ENCODE measurements at regions not wholly inside any gene's neighbourhood (a gene's known extent, or its start where the extent isn't known, plus 50 kb on each side); places are given as distances from the start of the nearest gene placed in this dataset.

DNA sequence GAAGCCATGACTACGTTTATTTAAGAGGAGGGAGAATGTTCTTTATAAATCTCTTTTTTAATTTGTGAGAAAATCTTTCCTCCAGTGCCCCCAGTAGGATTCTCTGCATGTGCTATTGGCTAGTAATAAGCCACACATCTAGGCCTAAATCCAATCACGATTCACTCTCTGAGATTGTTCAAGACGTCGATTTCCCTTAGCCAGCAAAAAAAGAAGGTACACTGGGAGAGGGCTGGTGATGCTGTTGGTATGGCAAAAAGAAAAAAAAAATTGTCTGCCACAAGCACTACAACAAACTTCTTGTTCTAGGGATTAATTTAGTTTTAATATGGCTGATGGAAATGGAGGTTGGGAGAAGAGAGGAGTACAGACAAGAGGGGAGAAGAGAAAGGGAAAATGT is 130.5 kb upstream of the MROH9 start:
- Histone ChIP-seq H3K4me3 (no peak overlapping the region), H3K4me1 (ENCODE audit: insufficient read depth) (peaks cover 15% of the 10 kb centered on the region), H3K27me3 (ENCODE audit: insufficient read depth) (no peaks in the 10 kb centered on the region), H3K27ac (ENCODE audit: low read depth) (no peak overlapping the region), H3K9me2 (ENCODE audit: insufficient read depth) (no peaks in the 10 kb centered on the region; the same call in 1 of the 2 replicates), H2AFZ (no peak overlapping the region), H3F3A (replicated peaks; ENCODE audit: low read depth) (no peaks in the 10 kb centered on the region), H3K4me2 (no peak overlapping the region), H3K36me3 (ENCODE audit: insufficient read depth) (no peaks in the 10 kb centered on the region), H3K79me2 (replicated peaks; ENCODE audit: insufficient read depth) (no peaks in the 10 kb centered on the region), H4K20me1 (replicated peaks; ENCODE audit: insufficient read depth) (no peaks in the 10 kb centered on the region)
- H3K4me1 Mint-ChIP-seq = peaks cover 17% of the 10 kb centered on the region
- no peaks in the 10 kb centered on the region for H3K36me3 Mint-ChIP-seq (ENCODE audit: low read depth)
- no peaks in the 10 kb centered on the region for H3K9me3 Mint-ChIP-seq
- TF ChIP-seq, protein P1, sequence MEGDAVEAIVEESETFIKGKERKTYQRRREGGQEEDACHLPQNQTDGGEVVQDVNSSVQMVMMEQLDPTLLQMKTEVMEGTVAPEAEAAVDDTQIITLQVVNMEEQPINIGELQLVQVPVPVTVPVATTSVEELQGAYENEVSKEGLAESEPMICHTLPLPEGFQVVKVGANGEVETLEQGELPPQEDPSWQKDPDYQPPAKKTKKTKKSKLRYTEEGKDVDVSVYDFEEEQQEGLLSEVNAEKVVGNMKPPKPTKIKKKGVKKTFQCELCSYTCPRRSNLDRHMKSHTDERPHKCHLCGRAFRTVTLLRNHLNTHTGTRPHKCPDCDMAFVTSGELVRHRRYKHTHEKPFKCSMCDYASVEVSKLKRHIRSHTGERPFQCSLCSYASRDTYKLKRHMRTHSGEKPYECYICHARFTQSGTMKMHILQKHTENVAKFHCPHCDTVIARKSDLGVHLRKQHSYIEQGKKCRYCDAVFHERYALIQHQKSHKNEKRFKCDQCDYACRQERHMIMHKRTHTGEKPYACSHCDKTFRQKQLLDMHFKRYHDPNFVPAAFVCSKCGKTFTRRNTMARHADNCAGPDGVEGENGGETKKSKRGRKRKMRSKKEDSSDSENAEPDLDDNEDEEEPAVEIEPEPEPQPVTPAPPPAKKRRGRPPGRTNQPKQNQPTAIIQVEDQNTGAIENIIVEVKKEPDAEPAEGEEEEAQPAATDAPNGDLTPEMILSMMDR (conservative IDR thresholded peaks at IDR 0.05; ENCODE audit: low read depth in 2 of 2) = no peak
- TF ChIP-seq POLR2AphosphoS5 (IDR thresholded peaks at IDR 0.05; ENCODE audit: low read depth) = no peak
- TF ChIP-seq, protein P2, sequence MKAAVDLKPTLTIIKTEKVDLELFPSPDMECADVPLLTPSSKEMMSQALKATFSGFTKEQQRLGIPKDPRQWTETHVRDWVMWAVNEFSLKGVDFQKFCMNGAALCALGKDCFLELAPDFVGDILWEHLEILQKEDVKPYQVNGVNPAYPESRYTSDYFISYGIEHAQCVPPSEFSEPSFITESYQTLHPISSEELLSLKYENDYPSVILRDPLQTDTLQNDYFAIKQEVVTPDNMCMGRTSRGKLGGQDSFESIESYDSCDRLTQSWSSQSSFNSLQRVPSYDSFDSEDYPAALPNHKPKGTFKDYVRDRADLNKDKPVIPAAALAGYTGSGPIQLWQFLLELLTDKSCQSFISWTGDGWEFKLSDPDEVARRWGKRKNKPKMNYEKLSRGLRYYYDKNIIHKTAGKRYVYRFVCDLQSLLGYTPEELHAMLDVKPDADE (IDR thresholded peaks at IDR 0.05) = no peak
- no peak for TF ChIP-seq CREB1 (CRISPR knock-in tag; IDR thresholded peaks at IDR 0.05; ENCODE audit: low read depth)
- TF ChIP-seq ZNF114 (CRISPR knock-in tag; IDR thresholded peaks at IDR 0.05) = no peak
- TF ChIP-seq, protein P3, sequence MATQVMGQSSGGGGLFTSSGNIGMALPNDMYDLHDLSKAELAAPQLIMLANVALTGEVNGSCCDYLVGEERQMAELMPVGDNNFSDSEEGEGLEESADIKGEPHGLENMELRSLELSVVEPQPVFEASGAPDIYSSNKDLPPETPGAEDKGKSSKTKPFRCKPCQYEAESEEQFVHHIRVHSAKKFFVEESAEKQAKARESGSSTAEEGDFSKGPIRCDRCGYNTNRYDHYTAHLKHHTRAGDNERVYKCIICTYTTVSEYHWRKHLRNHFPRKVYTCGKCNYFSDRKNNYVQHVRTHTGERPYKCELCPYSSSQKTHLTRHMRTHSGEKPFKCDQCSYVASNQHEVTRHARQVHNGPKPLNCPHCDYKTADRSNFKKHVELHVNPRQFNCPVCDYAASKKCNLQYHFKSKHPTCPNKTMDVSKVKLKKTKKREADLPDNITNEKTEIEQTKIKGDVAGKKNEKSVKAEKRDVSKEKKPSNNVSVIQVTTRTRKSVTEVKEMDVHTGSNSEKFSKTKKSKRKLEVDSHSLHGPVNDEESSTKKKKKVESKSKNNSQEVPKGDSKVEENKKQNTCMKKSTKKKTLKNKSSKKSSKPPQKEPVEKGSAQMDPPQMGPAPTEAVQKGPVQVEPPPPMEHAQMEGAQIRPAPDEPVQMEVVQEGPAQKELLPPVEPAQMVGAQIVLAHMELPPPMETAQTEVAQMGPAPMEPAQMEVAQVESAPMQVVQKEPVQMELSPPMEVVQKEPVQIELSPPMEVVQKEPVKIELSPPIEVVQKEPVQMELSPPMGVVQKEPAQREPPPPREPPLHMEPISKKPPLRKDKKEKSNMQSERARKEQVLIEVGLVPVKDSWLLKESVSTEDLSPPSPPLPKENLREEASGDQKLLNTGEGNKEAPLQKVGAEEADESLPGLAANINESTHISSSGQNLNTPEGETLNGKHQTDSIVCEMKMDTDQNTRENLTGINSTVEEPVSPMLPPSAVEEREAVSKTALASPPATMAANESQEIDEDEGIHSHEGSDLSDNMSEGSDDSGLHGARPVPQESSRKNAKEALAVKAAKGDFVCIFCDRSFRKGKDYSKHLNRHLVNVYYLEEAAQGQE (IDR thresholded peaks at IDR 0.05; ENCODE audit: unreplicated experiment) = no peak
- no peak for TF ChIP-seq ZNF331 (CRISPR knock-in tag; IDR thresholded peaks at IDR 0.05; ENCODE audit: low read depth)
- no peak for TF ChIP-seq EZH2phosphoT487 (IDR thresholded peaks at IDR 0.05; ENCODE audit: unreplicated experiment)
- TF ChIP-seq, protein P4, sequence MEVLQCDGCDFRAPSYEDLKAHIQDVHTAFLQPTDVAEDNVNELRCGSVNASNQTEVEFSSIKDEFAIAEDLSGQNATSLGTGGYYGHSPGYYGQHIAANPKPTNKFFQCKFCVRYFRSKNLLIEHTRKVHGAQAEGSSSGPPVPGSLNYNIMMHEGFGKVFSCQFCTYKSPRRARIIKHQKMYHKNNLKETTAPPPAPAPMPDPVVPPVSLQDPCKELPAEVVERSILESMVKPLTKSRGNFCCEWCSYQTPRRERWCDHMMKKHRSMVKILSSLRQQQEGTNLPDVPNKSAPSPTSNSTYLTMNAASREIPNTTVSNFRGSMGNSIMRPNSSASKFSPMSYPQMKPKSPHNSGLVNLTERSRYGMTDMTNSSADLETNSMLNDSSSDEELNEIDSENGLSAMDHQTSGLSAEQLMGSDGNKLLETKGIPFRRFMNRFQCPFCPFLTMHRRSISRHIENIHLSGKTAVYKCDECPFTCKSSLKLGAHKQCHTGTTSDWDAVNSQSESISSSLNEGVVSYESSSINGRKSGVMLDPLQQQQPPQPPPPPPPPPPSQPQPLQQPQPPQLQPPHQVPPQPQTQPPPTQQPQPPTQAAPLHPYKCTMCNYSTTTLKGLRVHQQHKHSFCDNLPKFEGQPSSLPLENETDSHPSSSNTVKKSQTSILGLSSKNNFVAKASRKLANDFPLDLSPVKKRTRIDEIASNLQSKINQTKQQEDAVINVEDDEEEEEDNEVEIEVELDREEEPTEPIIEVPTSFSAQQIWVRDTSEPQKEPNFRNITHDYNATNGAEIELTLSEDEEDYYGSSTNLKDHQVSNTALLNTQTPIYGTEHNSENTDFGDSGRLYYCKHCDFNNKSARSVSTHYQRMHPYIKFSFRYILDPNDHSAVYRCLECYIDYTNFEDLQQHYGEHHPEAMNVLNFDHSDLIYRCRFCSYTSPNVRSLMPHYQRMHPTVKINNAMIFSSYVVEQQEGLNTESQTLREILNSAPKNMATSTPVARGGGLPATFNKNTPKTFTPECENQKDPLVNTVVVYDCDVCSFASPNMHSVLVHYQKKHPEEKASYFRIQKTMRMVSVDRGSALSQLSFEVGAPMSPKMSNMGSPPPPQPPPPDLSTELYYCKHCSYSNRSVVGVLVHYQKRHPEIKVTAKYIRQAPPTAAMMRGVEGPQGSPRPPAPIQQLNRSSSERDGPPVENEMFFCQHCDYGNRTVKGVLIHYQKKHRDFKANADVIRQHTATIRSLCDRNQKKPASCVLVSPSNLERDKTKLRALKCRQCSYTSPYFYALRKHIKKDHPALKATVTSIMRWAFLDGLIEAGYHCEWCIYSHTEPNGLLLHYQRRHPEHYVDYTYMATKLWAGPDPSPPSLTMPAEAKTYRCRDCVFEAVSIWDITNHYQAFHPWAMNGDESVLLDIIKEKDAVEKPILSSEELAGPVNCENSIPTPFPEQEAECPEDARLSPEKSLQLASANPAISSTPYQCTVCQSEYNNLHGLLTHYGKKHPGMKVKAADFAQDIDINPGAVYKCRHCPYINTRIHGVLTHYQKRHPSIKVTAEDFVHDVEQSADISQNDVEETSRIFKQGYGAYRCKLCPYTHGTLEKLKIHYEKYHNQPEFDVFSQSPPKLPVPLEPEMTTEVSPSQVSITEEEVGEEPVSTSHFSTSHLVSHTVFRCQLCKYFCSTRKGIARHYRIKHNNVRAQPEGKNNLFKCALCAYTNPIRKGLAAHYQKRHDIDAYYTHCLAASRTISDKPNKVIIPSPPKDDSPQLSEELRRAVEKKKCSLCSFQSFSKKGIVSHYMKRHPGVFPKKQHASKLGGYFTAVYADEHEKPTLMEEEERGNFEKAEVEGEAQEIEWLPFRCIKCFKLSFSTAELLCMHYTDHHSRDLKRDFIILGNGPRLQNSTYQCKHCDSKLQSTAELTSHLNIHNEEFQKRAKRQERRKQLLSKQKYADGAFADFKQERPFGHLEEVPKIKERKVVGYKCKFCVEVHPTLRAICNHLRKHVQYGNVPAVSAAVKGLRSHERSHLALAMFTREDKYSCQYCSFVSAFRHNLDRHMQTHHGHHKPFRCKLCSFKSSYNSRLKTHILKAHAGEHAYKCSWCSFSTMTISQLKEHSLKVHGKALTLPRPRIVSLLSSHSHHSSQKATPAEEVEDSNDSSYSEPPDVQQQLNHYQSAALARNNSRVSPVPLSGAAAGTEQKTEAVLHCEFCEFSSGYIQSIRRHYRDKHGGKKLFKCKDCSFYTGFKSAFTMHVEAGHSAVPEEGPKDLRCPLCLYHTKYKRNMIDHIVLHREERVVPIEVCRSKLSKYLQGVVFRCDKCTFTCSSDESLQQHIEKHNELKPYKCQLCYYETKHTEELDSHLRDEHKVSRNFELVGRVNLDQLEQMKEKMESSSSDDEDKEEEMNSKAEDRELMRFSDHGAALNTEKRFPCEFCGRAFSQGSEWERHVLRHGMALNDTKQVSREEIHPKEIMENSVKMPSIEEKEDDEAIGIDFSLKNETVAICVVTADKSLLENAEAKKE (CRISPR knock-in tag; IDR thresholded peaks at IDR 0.05) = no peak
- TF ChIP-seq JUNB (IDR thresholded peaks at IDR 0.05; ENCODE audit: unreplicated experiment) = no peak
- TF ChIP-seq EZH2 (IDR thresholded peaks at IDR 0.05; ENCODE audit: low read depth, unreplicated experiment) = no peak
- no peak for TF ChIP-seq NANOG (IDR thresholded peaks at IDR 0.05; ENCODE audit: borderline replicate concordance)
- no peak for TF ChIP-seq STAT1 (IDR thresholded peaks at IDR 0.05; ENCODE audit: unreplicated experiment)
- no peak for DNase-seq (ENCODE audit: low spot score)
- H3K27me3 Mint-ChIP-seq (ENCODE audit: insufficient read depth, low read depth, poor library complexity) = peaks cover 2% of the 10 kb centered on the region
- ATAC-seq = no peak
- H3K27ac Mint-ChIP-seq = no peak overlapping the region
- no peak overlapping the region for H3K4me3 Mint-ChIP-seq

All from GM23338 (cell line).